Sigmoid colon (tissue), 6 donors: ENCODE measurements at regions not wholly inside any gene's neighbourhood (a gene's known extent, or its start where the extent isn't known, plus 50 kb on each side); places are given as distances from the start of the nearest gene placed in this dataset.

Experiments
- DNase-seq: peaks from one replicate; pipeline ENCODE4 v3.0.0-alpha.2; 2019
- H3K27ac ChIP-seq, 4 donors: fragments of 200-600 bp; sonication (generic); one replicate each; pipeline ENCODE4 v1.5.1; 2016 to 2019; ENCODE audit warnings: mild to moderate bottlenecking in 1 of 4
- H3K27me3 ChIP-seq, 3 donors: fragments of 200-600 bp; sonication (generic); one replicate each; pipeline ENCODE4 v1.5.1; 2019; ENCODE audit warnings: mild to moderate bottlenecking in 1 of 3
- H3K36me3 ChIP-seq, 4 donors: fragments of 200-600 bp; sonication (generic); one replicate each; pipeline ENCODE4 v1.5.1; 2016 to 2019
- H3K4me1 ChIP-seq, 4 donors: fragments of 200-600 bp; sonication (generic); one replicate each; pipeline ENCODE4 v1.5.1; 2017 to 2019
- H3K4me3 ChIP-seq, 4 donors: fragments of 200-600 bp; sonication (generic); one replicate each; pipeline ENCODE4 v1.5.1; 2017 to 2019; ENCODE audit warnings: mild to moderate bottlenecking in 2 of 4, moderate library complexity in 1 of 4
- H3K9me3 ChIP-seq, 4 donors: fragments of 200-600 bp in 3 of 4; sonication (generic) in 3 of 4; one replicate each; pipeline versions ENCODE4 v1.5.1 to v1.6.1; 2013 to 2019
- CTCF ChIP-seq, 4 experiments: fragments of 450-650 bp in 3 of 4; fragments of 200-600 bp in 1 of 4; IDR thresholded peaks; one replicate each; pipeline ENCODE4 v1.5.1; 2016 to 2019; ENCODE audit warnings: antibody characterized with exemption in 4 of 4, mild to moderate bottlenecking in 3 of 4, moderate library complexity in 2 of 4
- EP300 ChIP-seq, 4 donors: sonication (generic); formaldehyde crosslinking; IDR thresholded peaks; one replicate each; pipeline ENCODE4 v1.6.1; 2017; ENCODE audit warnings: antibody characterized with exemption in 4 of 4
- POLR2A ChIP-seq, 2 donors: fragments of 450-650 bp; IDR thresholded peaks; one replicate each; pipeline ENCODE4 v1.6.1; 2016; ENCODE audit warnings: antibody characterized with exemption in 2 of 2, mild to moderate bottlenecking in 2 of 2, moderate library complexity in 2 of 2
- POLR2AphosphoS5 ChIP-seq, 4 donors: sonication (generic); formaldehyde crosslinking; IDR thresholded peaks; one replicate each; pipeline ENCODE4 v1.6.1; 2017; ENCODE audit warnings: antibody characterized with exemption in 4 of 4
- WGBS, 2 donors: extraction: QIAGEN DNeasy Blood & Tissue Kit; methylation state at CpG; one replicate each; pipeline ENCODE4 v1.1.7; 2013; 5-methylcytosine and 5-hydroxymethylcytosine counted together
- intact Hi-C: fragments of 100-400 bp; cut with DNase I; formaldehyde crosslinking; loops from one replicate; pipeline ENCODE4 v1.15.1; 2023
- donor health status: healthy with polysubstance abuse.
- donor health status: healthy.

DNA sequence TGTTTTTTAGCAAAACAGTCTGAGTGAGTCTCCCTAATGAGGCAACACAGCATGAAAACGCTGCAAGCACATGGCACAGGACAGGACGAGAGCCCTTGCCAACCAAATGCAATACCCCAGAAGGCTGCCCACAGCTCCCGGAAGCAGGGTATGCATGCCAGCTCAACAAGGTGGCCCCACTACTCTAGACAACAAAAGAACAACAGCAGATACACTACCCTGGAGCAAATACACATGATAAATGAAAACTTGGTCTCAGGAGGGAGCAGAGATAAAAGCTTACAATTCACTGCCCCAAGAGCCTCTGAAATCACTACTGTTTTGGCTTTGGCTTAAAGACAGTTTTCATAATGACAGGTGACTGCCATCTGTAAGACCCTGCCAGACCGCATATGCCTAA, 785.4 kb upstream of the API5 start:
- H3K9me3 ChIP-seq, result no peaks in the 10 kb centered on the region
- H3K4me3 ChIP-seq, result no peak overlapping the region
- intact Hi-C loops, result no loop called here
- no peaks in the 10 kb centered on the region for H3K4me1 ChIP-seq
- no peak for TF ChIP-seq CTCF (IDR thresholded peaks at IDR 0.05)
- TF ChIP-seq POLR2AphosphoS5 (IDR thresholded peaks at IDR 0.05), result no peak
- TF ChIP-seq EP300 (IDR thresholded peaks at IDR 0.05), result no peak
- no peak for TF ChIP-seq POLR2A (IDR thresholded peaks at IDR 0.05)
- H3K36me3 ChIP-seq, result no peaks in the 10 kb centered on the region
- no peak overlapping the region for H3K27ac ChIP-seq
- no peak for DNase-seq
- WGBS, 2 donors, result 62 to 77% methylated on average over 4 of the region's 4 CpGs
- no peaks in the 10 kb centered on the region for H3K27me3 ChIP-seq

DNA sequence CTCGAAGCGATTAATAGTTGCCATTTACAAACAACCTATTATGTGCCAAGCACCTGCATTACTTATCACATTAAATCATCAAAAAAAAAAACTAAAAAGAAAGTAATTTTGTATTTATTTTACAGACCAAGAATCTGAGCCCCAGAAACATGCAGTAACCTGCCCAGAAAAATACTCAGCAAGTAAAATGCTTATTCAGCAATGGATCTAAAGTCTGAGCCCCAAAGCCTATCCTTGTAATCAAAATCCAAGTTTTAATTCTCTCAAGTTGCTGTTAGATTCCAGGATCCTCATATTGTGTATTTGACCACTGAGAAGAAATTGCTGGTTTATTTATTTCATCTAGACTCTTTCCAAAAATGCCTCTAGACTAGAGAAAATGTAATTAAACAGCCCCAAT, 783.3 kb upstream of the API5 start:
- no peak for TF ChIP-seq POLR2A (IDR thresholded peaks at IDR 0.05)
- no peak for TF ChIP-seq EP300 (IDR thresholded peaks at IDR 0.05)
- TF ChIP-seq CTCF (IDR thresholded peaks at IDR 0.05), result no peak
- no peak for TF ChIP-seq POLR2AphosphoS5 (IDR thresholded peaks at IDR 0.05)
- Histone ChIP-seq H3K27me3 (no peaks in the 10 kb centered on the region), H3K9me3 (no peaks in the 10 kb centered on the region), H3K4me1 (no peaks in the 10 kb centered on the region), H3K4me3 (no peak overlapping the region), H3K36me3 (no peaks in the 10 kb centered on the region), H3K27ac (no peak overlapping the region)
- intact Hi-C loops, result no loop called here
- DNase-seq, result no peak
- 89 to 96% methylated on average over 2 of the region's 2 CpGs for WGBS, 2 donors

DNA sequence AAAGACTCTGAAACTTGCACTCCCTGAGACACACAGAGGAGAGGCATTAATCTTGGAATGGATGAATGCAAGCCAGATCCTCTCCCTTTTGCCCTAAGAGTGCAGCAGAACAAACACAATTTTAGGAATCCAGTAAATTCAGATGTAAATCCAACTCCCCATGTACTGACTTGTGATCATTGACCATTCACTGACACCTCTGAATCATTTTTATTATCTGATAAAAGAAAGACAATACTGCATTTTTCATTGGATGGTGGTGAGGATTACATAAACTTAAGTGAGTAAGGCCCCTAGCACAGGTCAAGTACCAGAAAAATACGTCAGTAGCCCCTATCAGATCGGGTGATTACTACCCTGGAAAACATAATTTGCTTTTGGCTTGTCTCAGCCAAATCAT, 782.9 kb upstream of the API5 start:
- H3K9me3 ChIP-seq, result no peaks in the 10 kb centered on the region
- DNase-seq, result no peak
- intact Hi-C loops, result no loop called here
- no peak overlapping the region for H3K4me3 ChIP-seq
- TF ChIP-seq EP300 (IDR thresholded peaks at IDR 0.05) (no peak), CTCF (IDR thresholded peaks at IDR 0.05) (no peak), POLR2AphosphoS5 (IDR thresholded peaks at IDR 0.05) (no peak), POLR2A (IDR thresholded peaks at IDR 0.05) (no peak)
- no peaks in the 10 kb centered on the region for H3K4me1 ChIP-seq
- H3K36me3 ChIP-seq, result no peaks in the 10 kb centered on the region
- 38 to 60% methylated on average over 2 of the region's 2 CpGs for WGBS, 2 donors
- no peak overlapping the region for H3K27ac ChIP-seq
- no peaks in the 10 kb centered on the region for H3K27me3 ChIP-seq

GRCh38 chr11:42536611-42537360, 775.0 kb upstream of the API5 start:
- TF ChIP-seq POLR2A (IDR thresholded peaks at IDR 0.05) (no peak), EP300 (IDR thresholded peaks at IDR 0.05) (no peak), POLR2AphosphoS5 (IDR thresholded peaks at IDR 0.05) (no peak), CTCF (IDR thresholded peaks at IDR 0.05) (no peak)
- H3K9me3 ChIP-seq, result no peaks in the 10 kb centered on the region
- no peak overlapping the region for H3K4me3 ChIP-seq
- no peaks in the 10 kb centered on the region for H3K36me3 ChIP-seq
- WGBS, 2 donors, result 71 to 82% methylated on average over 5 of the region's 5 CpGs
- no peaks in the 10 kb centered on the region for H3K27me3 ChIP-seq
- no peak overlapping the region for H3K27ac ChIP-seq
- DNase-seq, result no peak
- intact Hi-C loops, result no loop called here
- H3K4me1 ChIP-seq, result no peaks in the 10 kb centered on the region

DNA sequence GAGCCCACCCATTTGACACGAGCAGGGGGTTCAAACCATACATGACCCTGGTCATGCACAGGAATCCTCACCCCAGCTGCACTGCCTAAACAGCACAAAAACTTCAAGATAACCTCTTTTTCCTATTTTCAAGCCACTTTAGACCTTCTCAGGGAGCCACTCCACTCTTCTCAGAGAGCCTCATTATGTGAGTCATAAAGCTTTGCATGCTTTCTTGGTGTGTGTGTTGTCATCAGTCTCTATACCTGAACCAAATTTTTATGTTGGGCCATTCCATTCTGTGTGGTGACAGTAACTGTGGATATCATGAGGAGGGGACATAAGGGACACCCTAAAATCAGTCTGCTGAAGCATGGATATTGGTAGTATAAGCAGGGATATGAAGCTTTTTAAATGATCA, 769.5 kb upstream of the API5 start:
- no peaks in the 10 kb centered on the region for H3K36me3 ChIP-seq
- DNase-seq, result no peak
- no peaks in the 10 kb centered on the region for H3K4me1 ChIP-seq
- no peaks in the 10 kb centered on the region for H3K27me3 ChIP-seq
- 56 to 74% methylated on average over 1 of the region's 1 CpG for WGBS, 2 donors
- no peak for TF ChIP-seq CTCF (IDR thresholded peaks at IDR 0.05)
- TF ChIP-seq POLR2AphosphoS5 (IDR thresholded peaks at IDR 0.05), result no peak
- no peak for TF ChIP-seq EP300 (IDR thresholded peaks at IDR 0.05)
- TF ChIP-seq POLR2A (IDR thresholded peaks at IDR 0.05), result no peak
- no peak overlapping the region for H3K4me3 ChIP-seq
- no peaks in the 10 kb centered on the region for H3K9me3 ChIP-seq
- H3K27ac ChIP-seq, result no peak overlapping the region
- intact Hi-C loops, result no loop called here
